NCI-H2171 treated with DMSO at 0.1 percent for 48 hours (cell line): ENCODE measurements at regions not wholly inside any gene's neighbourhood (a gene's known extent, or its start where the extent isn't known, plus 50 kb on each side); places are given as distances from the start of the nearest gene placed in this dataset.

Experiments used
- DNase-seq: peaks from one replicate; lab custom pipeline; 2025; lab: John Stamatoyannopoulos, UW

DNA sequence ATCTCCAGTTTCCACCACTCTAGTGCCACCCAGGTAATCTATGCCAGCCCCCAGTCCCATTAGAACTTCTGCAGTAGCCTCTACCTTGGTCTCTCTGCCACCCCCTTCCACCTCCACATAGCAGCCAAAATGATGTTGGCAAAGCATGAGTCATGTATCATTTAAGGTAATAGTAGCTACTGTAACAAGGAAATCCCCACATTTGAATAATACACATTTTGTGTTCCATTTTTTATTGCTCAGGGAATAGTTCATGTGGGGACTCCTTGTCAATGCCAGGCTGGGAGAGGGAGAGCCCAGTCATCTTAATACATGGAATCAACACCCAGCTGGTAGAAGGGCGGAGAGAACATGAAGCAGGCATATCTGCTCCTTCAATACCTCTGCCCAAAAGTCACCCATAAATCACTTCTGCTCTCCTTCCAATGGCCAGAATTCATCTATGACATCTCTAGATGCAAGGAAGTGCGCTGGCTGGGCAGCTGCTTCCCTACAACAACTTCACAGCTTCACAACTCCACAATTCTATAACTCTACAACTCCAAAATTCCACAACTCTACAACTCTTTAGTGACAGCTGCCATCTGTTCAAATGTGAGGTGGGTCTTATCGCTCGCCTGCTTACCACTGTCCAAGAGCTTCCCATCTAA is 70.6 kb upstream of the GLS start:
- DNase-seq, result no peak

DNA sequence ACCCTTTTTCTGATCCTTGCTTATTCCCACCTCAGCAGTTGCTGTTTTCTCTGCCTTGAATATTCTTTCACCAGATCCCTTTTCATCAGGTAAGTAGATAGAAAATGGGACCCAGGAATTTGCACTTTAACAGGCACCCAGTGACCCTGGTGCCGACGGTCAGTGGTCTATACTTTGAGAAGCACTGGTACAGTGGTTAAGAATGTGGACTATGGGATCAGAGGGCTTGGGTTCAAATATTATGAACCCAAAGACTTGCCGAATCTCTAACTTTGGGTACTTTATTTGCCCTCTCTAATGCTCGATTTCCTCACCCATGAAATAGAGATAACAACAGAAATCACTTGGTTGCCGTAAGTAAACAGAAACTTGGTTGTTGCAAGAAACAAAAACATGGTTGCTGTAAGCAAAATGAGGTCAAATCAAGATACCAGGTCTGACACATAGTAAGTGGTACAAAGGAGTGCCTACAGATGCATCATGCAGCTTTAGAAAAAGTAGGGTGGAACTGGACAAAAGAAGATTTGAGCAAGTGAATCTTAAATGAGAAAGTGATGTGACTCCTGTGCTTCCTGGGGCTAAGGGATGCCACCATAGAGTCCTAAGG is 69.5 kb upstream of the GLS start:
- DNase-seq, result no peak

DNA sequence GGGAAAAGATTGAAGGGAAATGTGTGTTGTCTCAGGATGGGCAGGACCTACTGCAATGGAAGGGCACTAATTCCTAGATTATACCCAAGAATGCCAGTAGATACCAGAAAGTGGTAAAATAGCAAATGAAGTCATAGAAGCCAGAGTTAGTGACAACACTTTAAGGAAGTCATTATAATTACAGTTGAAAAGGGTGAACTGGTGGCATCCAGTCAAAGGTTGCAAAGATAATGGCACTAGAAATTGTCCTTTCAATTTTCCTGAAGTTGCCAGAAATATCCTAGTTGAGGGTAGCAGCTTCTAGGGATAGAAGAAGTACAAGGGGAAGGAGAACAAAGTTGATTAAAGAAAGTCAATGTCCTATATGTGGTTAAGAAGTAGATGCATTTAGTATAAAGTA is 68.8 kb upstream of the GLS start:
- no peak for DNase-seq

DNA sequence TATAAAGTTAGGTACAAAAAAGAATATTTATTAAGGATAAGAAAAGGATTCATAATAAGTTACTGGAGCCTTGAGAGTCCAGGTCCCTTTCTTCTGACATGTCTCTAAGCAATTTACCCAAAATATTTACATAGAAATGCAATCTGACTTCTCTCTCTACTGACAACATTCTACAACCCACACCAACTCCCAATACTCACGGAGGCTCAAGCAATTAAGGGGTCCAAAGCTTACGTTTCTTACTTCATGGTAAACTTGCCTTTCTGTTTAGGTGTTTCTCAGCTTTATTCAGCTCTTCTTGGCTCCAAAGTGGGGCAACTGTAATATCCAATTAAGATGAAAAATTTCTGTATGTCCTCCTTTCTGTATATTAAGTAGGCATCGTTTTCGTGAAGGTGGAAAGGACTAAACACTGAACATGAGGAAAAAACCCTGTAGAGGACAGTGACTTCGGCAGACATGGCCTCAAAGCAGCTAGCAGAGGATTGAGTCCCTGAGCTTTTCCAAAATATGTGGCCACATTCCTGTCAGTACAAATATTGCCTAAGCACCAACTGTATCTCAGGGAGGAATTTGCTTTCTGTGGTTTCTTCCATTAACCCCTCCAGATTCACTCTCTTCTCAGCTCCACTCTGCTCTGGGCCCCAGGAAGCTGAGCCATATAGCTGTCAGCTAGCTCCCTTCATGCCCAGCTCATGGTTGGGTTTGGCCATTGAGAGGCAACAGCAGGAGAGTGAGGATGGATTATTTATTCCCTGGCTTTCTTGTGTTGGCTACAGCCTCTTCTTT is 67.9 kb upstream of the GLS start:
- DNase-seq, result no peak

DNA sequence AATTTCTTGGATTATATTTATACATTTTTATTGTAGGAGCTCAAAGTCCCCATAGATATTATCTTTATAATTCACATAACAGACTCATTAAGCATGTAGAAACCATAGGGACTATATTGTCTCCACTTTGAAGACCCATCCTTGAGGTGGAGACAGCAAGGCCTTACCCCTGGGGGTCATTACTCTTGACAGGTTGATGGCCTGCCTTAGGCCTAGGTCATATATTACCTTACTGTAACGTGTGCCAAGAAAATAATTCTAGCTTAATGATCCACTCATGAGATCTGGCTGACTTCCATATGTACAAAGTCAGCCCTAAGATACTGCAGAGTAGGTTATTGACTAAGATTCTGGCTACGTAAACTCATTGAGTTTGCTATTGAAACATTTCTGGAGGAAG is 65.4 kb upstream of the GLS start:
- DNase-seq, result no peak

DNA sequence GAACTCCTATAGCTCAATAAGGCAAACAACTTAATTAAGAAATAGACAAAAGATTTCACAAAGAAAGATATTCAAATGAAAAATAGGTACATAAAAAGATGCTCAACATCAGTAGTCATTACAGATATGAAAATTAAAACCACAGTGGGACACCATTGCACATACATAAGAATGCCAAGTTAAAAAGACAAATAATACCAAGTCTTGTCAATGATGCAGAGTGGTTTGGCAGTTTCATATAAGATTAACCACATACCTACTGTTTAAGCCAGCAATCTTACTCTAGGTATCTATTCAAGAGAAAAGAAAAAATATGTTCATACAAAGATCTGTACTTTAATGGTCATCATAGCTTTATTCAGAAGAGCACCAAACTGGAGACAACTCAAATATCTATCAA is 63.5 kb upstream of the GLS start:
- no peak for DNase-seq

DNA sequence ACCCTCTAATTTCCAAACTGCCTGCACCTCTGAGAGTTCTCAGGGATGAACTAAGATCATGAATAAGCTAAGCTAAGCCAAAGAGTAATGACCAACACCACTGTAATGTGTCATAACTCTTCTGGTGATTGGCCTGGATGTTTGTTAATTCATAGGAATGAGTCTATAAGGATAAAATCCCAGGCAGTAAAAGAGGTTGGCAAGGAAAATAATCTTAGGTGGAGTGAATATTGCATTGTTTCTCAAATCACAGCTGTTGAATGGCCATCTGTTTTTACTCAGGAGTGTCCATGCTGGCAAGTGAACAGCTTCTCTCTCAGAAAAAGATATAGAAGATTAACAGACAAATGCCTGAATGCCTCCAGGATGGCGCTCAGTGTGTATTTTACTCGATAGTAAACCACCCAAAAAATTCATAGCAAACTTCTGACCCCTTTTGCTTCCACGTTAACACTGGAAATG is 60.8 kb upstream of the GLS start:
- no peak for DNase-seq

DNA sequence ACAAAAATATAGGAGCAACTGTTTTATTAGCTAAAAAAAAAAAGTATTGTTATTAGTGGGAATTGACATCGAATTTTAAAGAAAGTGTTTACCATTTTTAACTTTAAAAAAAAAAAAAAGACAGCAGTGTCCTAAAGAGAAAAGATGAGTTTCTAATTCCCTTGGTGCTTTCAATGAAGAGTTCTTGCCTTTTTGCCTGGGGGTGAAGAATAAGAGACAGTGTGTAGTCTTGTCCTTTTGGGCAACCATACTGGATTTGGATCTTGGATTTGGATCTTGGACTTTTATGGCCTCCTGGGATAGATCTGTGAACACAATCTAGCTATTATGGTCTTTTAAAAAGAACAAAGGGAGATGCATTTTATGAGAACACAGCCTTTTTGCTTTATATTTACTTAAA is 60.2 kb upstream of the GLS start:
- DNase-seq, result no peak

DNA sequence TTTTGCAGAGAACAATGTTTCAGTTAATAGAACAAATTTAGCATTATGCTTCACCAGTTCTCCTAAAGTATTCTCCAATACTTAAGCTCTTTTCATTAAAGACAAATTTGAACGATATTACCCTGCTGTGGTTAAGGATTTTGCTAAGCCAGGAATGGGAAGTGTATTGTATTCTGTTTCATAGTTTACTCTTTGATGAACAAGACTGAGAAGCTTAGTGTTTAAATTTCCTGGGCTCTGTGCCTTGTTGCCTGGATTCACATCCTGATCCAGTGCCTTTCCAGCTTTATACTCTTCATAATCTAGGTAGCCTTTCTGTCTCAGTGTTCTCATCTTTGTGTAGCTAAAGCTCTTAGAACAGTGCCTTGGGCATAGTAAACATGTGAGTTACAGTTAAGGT is 58.6 kb upstream of the GLS start:
- no peak for DNase-seq

DNA sequence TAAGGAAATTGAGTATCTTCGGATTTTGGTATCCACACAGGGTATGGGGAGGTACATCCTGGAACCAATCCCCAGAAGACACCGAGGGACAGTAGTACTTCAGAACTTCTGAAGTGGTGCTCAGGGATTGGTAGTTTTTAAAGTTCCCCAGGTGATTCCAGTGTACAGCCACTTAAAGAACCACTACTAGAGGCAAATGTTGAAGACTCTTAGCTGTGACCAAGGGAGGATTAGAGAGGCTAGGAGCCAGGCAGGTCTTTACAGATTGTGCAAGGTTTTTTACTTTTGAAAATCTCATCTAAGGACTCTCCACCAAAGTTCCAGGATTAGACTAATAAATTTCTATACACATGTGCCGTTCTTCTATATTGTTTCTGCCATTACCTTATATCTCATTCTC is 52.9 kb upstream of the GLS start:
- no peak for DNase-seq

DNA sequence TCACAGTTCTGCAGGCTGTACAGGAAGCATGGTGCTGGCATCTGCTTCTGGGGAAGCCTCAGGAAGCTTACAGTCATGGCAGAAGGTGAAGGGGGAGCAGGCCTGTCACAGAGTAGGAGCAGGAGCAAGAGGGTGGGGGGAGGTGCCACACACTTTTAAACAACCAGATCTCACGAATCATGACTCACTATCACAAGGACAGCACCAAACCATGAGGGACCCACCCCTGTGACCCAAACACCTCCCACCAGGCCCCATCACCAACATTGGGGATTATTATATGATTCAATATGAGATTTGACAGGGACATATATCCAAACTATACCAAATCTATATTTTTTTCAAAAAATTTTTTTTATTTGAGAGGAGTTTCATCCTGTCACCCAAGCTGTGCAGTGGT is 51.0 kb upstream of the GLS start:
- no peak for DNase-seq
